ENCODE measurements at regions not wholly inside any gene's neighbourhood (a gene's known extent, or its start where the extent isn't known, plus 50 kb on each side); places are given as distances from the start of the nearest gene placed in this dataset.

DNA sequence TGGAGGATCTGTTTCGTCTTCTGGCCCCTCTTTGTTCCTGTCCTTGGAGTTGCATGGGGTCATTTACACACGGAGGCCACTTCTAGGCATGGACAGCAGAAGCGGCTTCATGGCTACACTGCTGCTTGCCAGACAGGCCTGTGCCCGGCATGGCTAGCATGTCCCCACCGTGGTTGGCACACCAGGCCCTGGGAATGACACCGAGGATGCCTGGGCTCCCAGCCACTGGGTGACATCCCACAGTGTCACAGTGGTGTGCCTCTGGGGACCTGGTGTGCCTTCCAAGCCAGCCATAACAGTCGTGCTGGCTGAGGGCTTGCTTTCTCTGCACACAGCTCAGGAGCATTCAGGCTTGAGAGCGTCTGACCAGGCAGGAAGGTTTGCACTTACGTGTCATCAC is 910.1 kb downstream of the TBC1D22A start (continued):
- TF ChIP-seq ZSCAN23 (tag by site-specific recombination; IDR thresholded peaks at IDR 0.05) = no peak
- TF ChIP-seq ZNF560 (tag by site-specific recombination; IDR thresholded peaks at IDR 0.05; ENCODE audit: borderline replicate concordance) = no peak
- TF ChIP-seq REST (tag by site-specific recombination; IDR thresholded peaks at IDR 0.05) = no peak
- TF ChIP-seq ZNF426 (tag by site-specific recombination; IDR thresholded peaks at IDR 0.05) = no peak
- TF ChIP-seq ZNF324 (tag by site-specific recombination; IDR thresholded peaks at IDR 0.05) = no peak
- TF ChIP-seq ZNF571 (tag by site-specific recombination; IDR thresholded peaks at IDR 0.05) = no peak

GRCh38 chr22:47665151-47665550 is 902.7 kb downstream of the TBC1D22A start:
- H3K9me3 ChIP-seq (ENCODE audit: control insufficient read depth, insufficient read depth, low read depth, low read length) = no peaks in the 10 kb centered on the region
- H3K27ac ChIP-seq (ENCODE audit: extremely low read depth, low read depth, low read length) = no peak overlapping the region
- H3K36me3 ChIP-seq (ENCODE audit: control insufficient read depth in 2 of 2, insufficient read depth in 1 of 2, low read length in 2 of 2) = no peaks in the 10 kb centered on the region
- ChIA-PET CTCF (no interaction called here), POLR2A (no interaction called here)
- H3K4me1 ChIP-seq (ENCODE audit: control insufficient read depth, insufficient read depth, low read length) = no peaks in the 10 kb centered on the region
- H3K4me3 ChIP-seq (ENCODE audit: low read depth, low read length) = no peak overlapping the region
- TF ChIP-seq SCRT1 (tag by site-specific recombination; IDR thresholded peaks at IDR 0.05; ENCODE audit: borderline replicate concordance) = no peak
- TF ChIP-seq, protein P1, sequence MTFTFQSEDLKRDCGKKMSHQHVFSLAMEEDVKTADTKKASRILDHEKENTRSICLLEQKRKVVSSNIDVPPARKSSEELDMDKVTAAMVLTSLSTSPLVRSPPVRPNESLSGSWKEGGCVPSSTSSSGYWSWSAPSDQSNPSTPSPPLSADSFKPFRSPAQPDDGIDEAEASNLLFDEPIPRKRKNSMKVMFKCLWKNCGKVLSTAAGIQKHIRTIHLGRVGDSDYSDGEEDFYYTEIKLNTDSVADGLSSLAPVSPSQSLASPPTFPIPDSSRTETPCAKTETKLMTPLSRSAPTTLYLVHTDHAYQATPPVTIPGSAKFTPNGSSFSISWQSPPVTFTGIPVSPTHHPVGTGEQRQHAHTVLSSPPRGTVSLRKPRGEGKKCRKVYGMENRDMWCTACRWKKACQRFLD (tag by site-specific recombination; IDR thresholded peaks at IDR 0.05) = no peak
- TF ChIP-seq ZNF426 (tag by site-specific recombination; IDR thresholded peaks at IDR 0.05) = no peak
- no peak for TF ChIP-seq ZBTB48 (tag by site-specific recombination; IDR thresholded peaks at IDR 0.05)
- TF ChIP-seq ZNF692 (tag by site-specific recombination; IDR thresholded peaks at IDR 0.05) = no peak
- TF ChIP-seq SP7 (tag by site-specific recombination; IDR thresholded peaks at IDR 0.05) = no peak
- no peak for TF ChIP-seq MZF1 (tag by site-specific recombination; IDR thresholded peaks at IDR 0.05; ENCODE audit: borderline replicate concordance)
- TF ChIP-seq PRDM6 (tag by site-specific recombination; IDR thresholded peaks at IDR 0.05) = no peak
- TF ChIP-seq ZNF10 (tag by site-specific recombination; IDR thresholded peaks at IDR 0.05) = no peak
- no peak for TF ChIP-seq ZNF747 (tag by site-specific recombination; IDR thresholded peaks at IDR 0.05)
- TF ChIP-seq ZNF184 (tag by site-specific recombination; IDR thresholded peaks at IDR 0.05) = no peak
- no peak for TF ChIP-seq SETDB1 (IDR thresholded peaks at IDR 0.05; ENCODE audit: insufficient read length, low read length)
- no peak for TF ChIP-seq ZNF221 (tag by site-specific recombination; IDR thresholded peaks at IDR 0.05; ENCODE audit: borderline replicate concordance)
- TF ChIP-seq, protein P2, sequence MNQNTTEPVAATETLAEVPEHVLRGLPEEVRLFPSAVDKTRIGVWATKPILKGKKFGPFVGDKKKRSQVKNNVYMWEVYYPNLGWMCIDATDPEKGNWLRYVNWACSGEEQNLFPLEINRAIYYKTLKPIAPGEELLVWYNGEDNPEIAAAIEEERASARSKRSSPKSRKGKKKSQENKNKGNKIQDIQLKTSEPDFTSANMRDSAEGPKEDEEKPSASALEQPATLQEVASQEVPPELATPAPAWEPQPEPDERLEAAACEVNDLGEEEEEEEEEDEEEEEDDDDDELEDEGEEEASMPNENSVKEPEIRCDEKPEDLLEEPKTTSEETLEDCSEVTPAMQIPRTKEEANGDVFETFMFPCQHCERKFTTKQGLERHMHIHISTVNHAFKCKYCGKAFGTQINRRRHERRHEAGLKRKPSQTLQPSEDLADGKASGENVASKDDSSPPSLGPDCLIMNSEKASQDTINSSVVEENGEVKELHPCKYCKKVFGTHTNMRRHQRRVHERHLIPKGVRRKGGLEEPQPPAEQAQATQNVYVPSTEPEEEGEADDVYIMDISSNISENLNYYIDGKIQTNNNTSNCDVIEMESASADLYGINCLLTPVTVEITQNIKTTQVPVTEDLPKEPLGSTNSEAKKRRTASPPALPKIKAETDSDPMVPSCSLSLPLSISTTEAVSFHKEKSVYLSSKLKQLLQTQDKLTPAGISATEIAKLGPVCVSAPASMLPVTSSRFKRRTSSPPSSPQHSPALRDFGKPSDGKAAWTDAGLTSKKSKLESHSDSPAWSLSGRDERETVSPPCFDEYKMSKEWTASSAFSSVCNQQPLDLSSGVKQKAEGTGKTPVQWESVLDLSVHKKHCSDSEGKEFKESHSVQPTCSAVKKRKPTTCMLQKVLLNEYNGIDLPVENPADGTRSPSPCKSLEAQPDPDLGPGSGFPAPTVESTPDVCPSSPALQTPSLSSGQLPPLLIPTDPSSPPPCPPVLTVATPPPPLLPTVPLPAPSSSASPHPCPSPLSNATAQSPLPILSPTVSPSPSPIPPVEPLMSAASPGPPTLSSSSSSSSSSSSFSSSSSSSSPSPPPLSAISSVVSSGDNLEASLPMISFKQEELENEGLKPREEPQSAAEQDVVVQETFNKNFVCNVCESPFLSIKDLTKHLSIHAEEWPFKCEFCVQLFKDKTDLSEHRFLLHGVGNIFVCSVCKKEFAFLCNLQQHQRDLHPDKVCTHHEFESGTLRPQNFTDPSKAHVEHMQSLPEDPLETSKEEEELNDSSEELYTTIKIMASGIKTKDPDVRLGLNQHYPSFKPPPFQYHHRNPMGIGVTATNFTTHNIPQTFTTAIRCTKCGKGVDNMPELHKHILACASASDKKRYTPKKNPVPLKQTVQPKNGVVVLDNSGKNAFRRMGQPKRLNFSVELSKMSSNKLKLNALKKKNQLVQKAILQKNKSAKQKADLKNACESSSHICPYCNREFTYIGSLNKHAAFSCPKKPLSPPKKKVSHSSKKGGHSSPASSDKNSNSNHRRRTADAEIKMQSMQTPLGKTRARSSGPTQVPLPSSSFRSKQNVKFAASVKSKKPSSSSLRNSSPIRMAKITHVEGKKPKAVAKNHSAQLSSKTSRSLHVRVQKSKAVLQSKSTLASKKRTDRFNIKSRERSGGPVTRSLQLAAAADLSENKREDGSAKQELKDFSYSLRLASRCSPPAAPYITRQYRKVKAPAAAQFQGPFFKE (tag by site-specific recombination; IDR thresholded peaks at IDR 0.05; ENCODE audit: borderline replicate concordance) = no peak
- TF ChIP-seq ZNF610 (tag by site-specific recombination; IDR thresholded peaks at IDR 0.05; ENCODE audit: borderline replicate concordance) = no peak
- TF ChIP-seq, protein P3, sequence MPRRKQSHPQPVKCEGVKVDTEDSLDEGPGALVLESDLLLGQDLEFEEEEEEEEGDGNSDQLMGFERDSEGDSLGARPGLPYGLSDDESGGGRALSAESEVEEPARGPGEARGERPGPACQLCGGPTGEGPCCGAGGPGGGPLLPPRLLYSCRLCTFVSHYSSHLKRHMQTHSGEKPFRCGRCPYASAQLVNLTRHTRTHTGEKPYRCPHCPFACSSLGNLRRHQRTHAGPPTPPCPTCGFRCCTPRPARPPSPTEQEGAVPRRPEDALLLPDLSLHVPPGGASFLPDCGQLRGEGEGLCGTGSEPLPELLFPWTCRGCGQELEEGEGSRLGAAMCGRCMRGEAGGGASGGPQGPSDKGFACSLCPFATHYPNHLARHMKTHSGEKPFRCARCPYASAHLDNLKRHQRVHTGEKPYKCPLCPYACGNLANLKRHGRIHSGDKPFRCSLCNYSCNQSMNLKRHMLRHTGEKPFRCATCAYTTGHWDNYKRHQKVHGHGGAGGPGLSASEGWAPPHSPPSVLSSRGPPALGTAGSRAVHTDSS (tag by site-specific recombination; IDR thresholded peaks at IDR 0.05) = no peak
- TF ChIP-seq ZNF112 (tag by site-specific recombination; IDR thresholded peaks at IDR 0.05) = no peak
